ENCODE measurements at regions not wholly inside any gene's neighbourhood (a gene's known extent, or its start where the extent isn't known, plus 50 kb on each side); places are given as distances from the start of the nearest gene placed in this dataset.
A peak's percentile ranks its signal among the peaks of the same experiment; 100 is the strongest.

GRCh38 chr4:133574248-133574647 lies 425.2 kb downstream of the PCDH10 start:
- Histone ChIP-seq H3K9me3 (no peaks in the 10 kb centered on the region), H3K4me1 (no peaks in the 10 kb centered on the region), H3K27ac (no peak overlapping the region), H3K4me3 (no peak overlapping the region), H3K27me3 (no peaks in the 10 kb centered on the region), H3K36me3 (no peaks in the 10 kb centered on the region)
- DNase-seq (no peak), ATAC-seq (no peak)
- intact Hi-C loops (cut with DNase I): no loop called here
- TF ChIP-seq CTCF (IDR thresholded peaks at IDR 0.05): no peak

GRCh38 chr4:133565379-133565778 lies 416.3 kb downstream of the PCDH10 start:
- ATAC-seq (peak; percentile 61), DNase-seq (peak in 1 of 4 donors; percentile 65)
- Histone ChIP-seq H3K4me1 (no peaks in the 10 kb centered on the region), H3K36me3 (no peaks in the 10 kb centered on the region), H3K27ac (no peak overlapping the region), H3K27me3 (no peaks in the 10 kb centered on the region), H3K4me3 (no peak overlapping the region), H3K9me3 (no peaks in the 10 kb centered on the region)
- no peak for TF ChIP-seq CTCF (IDR thresholded peaks at IDR 0.05)
- intact Hi-C loops (cut with DNase I): no loop called here

GRCh38 chr4:133559987-133560386 lies 410.9 kb downstream of the PCDH10 start:
- Histone ChIP-seq H3K36me3 (no peaks in the 10 kb centered on the region), H3K4me3 (no peak overlapping the region), H3K27ac (no peak overlapping the region), H3K9me3 (no peaks in the 10 kb centered on the region), H3K4me1 (no peaks in the 10 kb centered on the region), H3K27me3 (no peaks in the 10 kb centered on the region)
- DNase-seq (peak in 1 of 4 donors; percentile 68), ATAC-seq (peak; percentile 45)
- intact Hi-C loops (cut with DNase I): no loop called here
- no peak for TF ChIP-seq CTCF (IDR thresholded peaks at IDR 0.05)

- intact Hi-C loops (cut with DNase I): no loop called here
- DNase-seq: no peak
- no peak overlapping the region for H3K4me3 ChIP-seq
- no peak for ATAC-seq
- H3K4me1 ChIP-seq: no peaks in the 10 kb centered on the region
- H3K36me3 ChIP-seq: no peaks in the 10 kb centered on the region
- TF ChIP-seq CTCF (IDR thresholded peaks at IDR 0.05): no peak
- no peaks in the 10 kb centered on the region for H3K9me3 ChIP-seq
- no peak overlapping the region for H3K27ac ChIP-seq
- H3K27me3 ChIP-seq: no peaks in the 10 kb centered on the region
Measured at GRCh38 chr4:133555671-133556070, 406.6 kb downstream of the PCDH10 start.

- no peaks in the 10 kb centered on the region for H3K9me3 ChIP-seq
- no peak for TF ChIP-seq CTCF (IDR thresholded peaks at IDR 0.05)
- no peak for ATAC-seq
- no peaks in the 10 kb centered on the region for H3K27me3 ChIP-seq
- H3K36me3 ChIP-seq: no peaks in the 10 kb centered on the region
- no peak overlapping the region for H3K27ac ChIP-seq
- intact Hi-C loops (cut with DNase I): no loop called here
- DNase-seq: no peak
- H3K4me3 ChIP-seq: no peak overlapping the region
- H3K4me1 ChIP-seq: no peaks in the 10 kb centered on the region
Measured at GRCh38 chr4:133550436-133550835, 401.3 kb downstream of the PCDH10 start.
